Hippocampal formation (tissue), 2 donors: ENCODE measurements at regions not wholly inside any gene's neighbourhood (a gene's known extent, or its start where the extent isn't known, plus 50 kb on each side); places are given as distances from the start of the nearest gene placed in this dataset.

Experiments
- DNase-seq, 2 donors: peaks; one replicate each; lab custom pipeline; 2025; lab: John Stamatoyannopoulos, UW

- peak in 1 of 2 donors; percentile 5 for DNase-seq
Observed at GRCh38 chr10:10432296-10433035, 585.2 kb upstream of the CELF2 start.

- no peak for DNase-seq
Observed at GRCh38 chr10:10434312-10434711, 583.4 kb upstream of the CELF2 start.

- DNase-seq, result no peak
Observed at GRCh38 chr10:10437886-10438285, 579.8 kb upstream of the CELF2 start.

- DNase-seq, result no peak
Observed at GRCh38 chr10:10438335-10439100, 579.2 kb upstream of the CELF2 start.

- DNase-seq, result no peak
Observed at GRCh38 chr10:10456856-10457255, 560.8 kb upstream of the CELF2 start.

- no peak for DNase-seq
Observed at GRCh38 chr10:10460451-10460850, 557.2 kb upstream of the CELF2 start.

- DNase-seq, result no peak
Observed at GRCh38 chr10:10462151-10462941, 555.3 kb upstream of the CELF2 start.

GRCh38 chr10:10471758-10472157 is 545.9 kb upstream of the CELF2 start:
- no peak for DNase-seq

- DNase-seq, result no peak
Observed at GRCh38 chr10:10475812-10476211, 541.9 kb upstream of the CELF2 start.

- DNase-seq, result no peak
Observed at GRCh38 chr10:10477844-10478243, 539.8 kb upstream of the CELF2 start.

- no peak for DNase-seq
Observed at GRCh38 chr10:10479465-10479864, 538.2 kb upstream of the CELF2 start.

- no peak for DNase-seq
Observed at GRCh38 chr10:10482613-10483012, 535.1 kb upstream of the CELF2 start.

GRCh38 chr10:10489076-10489475 is 528.6 kb upstream of the CELF2 start:
- DNase-seq, result no peak

- no peak for DNase-seq
Observed at GRCh38 chr10:10489805-10490571, 527.7 kb upstream of the CELF2 start.

- DNase-seq, result no peak
Observed at GRCh38 chr10:10490581-10490980, 527.1 kb upstream of the CELF2 start.

GRCh38 chr10:10492420-10492819 is 525.3 kb upstream of the CELF2 start:
- no peak for DNase-seq

- no peak for DNase-seq
Observed at GRCh38 chr10:10493833-10494232, 523.8 kb upstream of the CELF2 start.

GRCh38 chr10:10497245-10497644 is 520.4 kb upstream of the CELF2 start:
- no peak for DNase-seq

- DNase-seq, result no peak
Observed at GRCh38 chr10:10498781-10499180, 518.9 kb upstream of the CELF2 start.

GRCh38 chr10:10499839-10500238 is 517.8 kb upstream of the CELF2 start:
- DNase-seq, result no peak

- DNase-seq, result no peak
Observed at GRCh38 chr10:10500937-10501336, 516.7 kb upstream of the CELF2 start.

GRCh38 chr10:10503772-10504171 is 513.9 kb upstream of the CELF2 start:
- no peak for DNase-seq
